Suprapubic skin (tissue), 4 donors: ENCODE measurements at regions not wholly inside any gene's neighbourhood (a gene's known extent, or its start where the extent isn't known, plus 50 kb on each side); places are given as distances from the start of the nearest gene placed in this dataset.

Source experiments
- EP300 ChIP-seq: sonication (generic); formaldehyde crosslinking; IDR thresholded peaks from one replicate; pipeline ENCODE4 v1.6.1; 2017; ENCODE audit warnings: antibody characterized with exemption
- POLR2A ChIP-seq, 2 donors: fragments of 450-650 bp; IDR thresholded peaks; one replicate each; pipeline ENCODE4 v1.6.1; 2017; ENCODE audit warnings: antibody characterized with exemption in 2 of 2, mild to moderate bottlenecking in 2 of 2, moderate library complexity in 2 of 2
- POLR2AphosphoS5 ChIP-seq, 3 donors: sonication (generic); formaldehyde crosslinking; IDR thresholded peaks; one replicate each; pipeline ENCODE4 v1.6.1; 2017; ENCODE audit warnings: antibody characterized with exemption in 3 of 3
- TF ChIP-seq, protein P1 (sequence below), 2 donors: fragments of 200-600 bp in 1 of 2; fragments of 450-650 bp in 1 of 2; sonication (generic) in 1 of 2; IDR thresholded peaks; one replicate each; pipeline ENCODE4 v1.5.1; 2016 to 2019; ENCODE audit warnings: antibody characterized with exemption in 2 of 2, mild to moderate bottlenecking in 1 of 2, moderate library complexity in 1 of 2

DNA sequence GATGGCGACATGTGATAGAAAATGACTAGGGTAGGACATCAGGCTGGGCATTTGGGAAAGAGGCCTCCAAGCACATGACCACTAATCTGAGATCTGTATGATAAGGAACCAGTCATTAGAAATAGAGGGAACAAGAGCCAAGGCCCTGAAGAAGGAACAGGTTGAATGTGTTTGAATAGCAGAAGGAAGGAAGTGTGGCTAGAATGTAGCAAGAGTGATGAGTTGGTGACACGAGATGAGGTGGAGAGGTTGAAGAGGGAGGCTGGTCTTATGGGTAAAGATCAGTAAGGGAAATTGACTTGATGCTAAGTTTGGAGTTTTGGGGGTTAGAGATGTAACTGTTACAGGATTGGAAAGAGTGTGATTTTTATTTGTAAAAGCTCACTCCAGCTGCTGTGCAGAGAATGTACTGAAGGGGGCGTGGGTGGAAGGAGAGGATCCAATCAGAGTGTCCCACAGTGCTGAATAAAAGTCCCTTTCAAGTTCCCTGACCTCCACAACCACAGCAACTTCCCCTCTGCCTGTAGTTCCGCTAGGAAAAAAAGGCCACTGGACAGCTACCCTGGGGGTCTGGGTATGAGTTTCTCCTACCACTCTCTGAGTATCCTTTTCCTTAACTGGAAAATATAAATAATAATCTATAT, 295.0 kb downstream of the OMA1 start:
- TF ChIP-seq POLR2A (IDR thresholded peaks at IDR 0.05) (no peak), POLR2AphosphoS5 (IDR thresholded peaks at IDR 0.05) (no peak), EP300 (no peak)
- TF ChIP-seq, protein P1, sequence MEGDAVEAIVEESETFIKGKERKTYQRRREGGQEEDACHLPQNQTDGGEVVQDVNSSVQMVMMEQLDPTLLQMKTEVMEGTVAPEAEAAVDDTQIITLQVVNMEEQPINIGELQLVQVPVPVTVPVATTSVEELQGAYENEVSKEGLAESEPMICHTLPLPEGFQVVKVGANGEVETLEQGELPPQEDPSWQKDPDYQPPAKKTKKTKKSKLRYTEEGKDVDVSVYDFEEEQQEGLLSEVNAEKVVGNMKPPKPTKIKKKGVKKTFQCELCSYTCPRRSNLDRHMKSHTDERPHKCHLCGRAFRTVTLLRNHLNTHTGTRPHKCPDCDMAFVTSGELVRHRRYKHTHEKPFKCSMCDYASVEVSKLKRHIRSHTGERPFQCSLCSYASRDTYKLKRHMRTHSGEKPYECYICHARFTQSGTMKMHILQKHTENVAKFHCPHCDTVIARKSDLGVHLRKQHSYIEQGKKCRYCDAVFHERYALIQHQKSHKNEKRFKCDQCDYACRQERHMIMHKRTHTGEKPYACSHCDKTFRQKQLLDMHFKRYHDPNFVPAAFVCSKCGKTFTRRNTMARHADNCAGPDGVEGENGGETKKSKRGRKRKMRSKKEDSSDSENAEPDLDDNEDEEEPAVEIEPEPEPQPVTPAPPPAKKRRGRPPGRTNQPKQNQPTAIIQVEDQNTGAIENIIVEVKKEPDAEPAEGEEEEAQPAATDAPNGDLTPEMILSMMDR (IDR thresholded peaks at IDR 0.05) = no peak
